ENCODE measurements at regions not wholly inside any gene's neighbourhood (a gene's known extent, or its start where the extent isn't known, plus 50 kb on each side); places are given as distances from the start of the nearest gene placed in this dataset.
"Not testable (repeated sequence)": the region's sequence is repeated elsewhere in the genome, so short reads cannot be mapped to it uniquely, and the experiment has no call there.

- H3K9ac ChIP-seq (ENCODE audit: low read length); H4K91ac ChIP-seq (ENCODE audit: low read depth, low read length); H3K79me1 ChIP-seq (ENCODE audit: low read length); H2BK5ac ChIP-seq (ENCODE audit: low read depth, low read length, poor library complexity); H3K4me3 ChIP-seq (ENCODE audit: low read depth, low read length); H4K12ac ChIP-seq (ENCODE audit: low read depth, low read length); H3K9me3 ChIP-seq (ENCODE audit: insufficient read depth, low read depth, low read length); H2BK12ac ChIP-seq (ENCODE audit: low read length); H3K36me3 ChIP-seq (ENCODE audit: control insufficient read depth in 1 of 2, insufficient read depth in 2 of 2, low read length in 2 of 2); H3K27me3 ChIP-seq (ENCODE audit: insufficient read depth, low read length); H2AFZ ChIP-seq (ENCODE audit: insufficient read depth, low read length, poor library complexity); H3K4me2 ChIP-seq (ENCODE audit: low read length); H2AK5ac ChIP-seq (ENCODE audit: low read length); H3K4me1 ChIP-seq (ENCODE audit: control insufficient read depth in 1 of 2, insufficient read depth in 2 of 2, low read length in 2 of 2); H3K14ac ChIP-seq (ENCODE audit: low read length); H3K79me2 ChIP-seq (ENCODE audit: control insufficient read depth, insufficient read depth, low read length, poor library complexity); H3K27ac ChIP-seq (ENCODE audit: low read depth, low read length); H3K4ac ChIP-seq (ENCODE audit: low read depth, low read length); H3K18ac ChIP-seq (ENCODE audit: low read length); H2BK120ac ChIP-seq (ENCODE audit: insufficient read depth, low read length, poor library complexity); DNase-seq; H4K8ac ChIP-seq (ENCODE audit: low read depth, low read length); H3K23ac ChIP-seq (ENCODE audit: low read length): not testable (repeated sequence)
- no CpG with 5 or more reads among the region's 14 CpGs for WGBS (ENCODE audit: extremely low coverage, insufficient coverage, insufficient read length)
These were observed 683.3 kb upstream of the MIR17HG start for GRCh38 chr13:90664200-90664599.

- no peak overlapping the region for H4K8ac ChIP-seq (ENCODE audit: low read depth, low read length)
- H4K12ac ChIP-seq (ENCODE audit: low read depth, low read length), result no peak overlapping the region
- H3K79me2 ChIP-seq (ENCODE audit: control insufficient read depth, insufficient read depth, low read length, poor library complexity), result no peaks in the 10 kb centered on the region
- H2AK5ac ChIP-seq (ENCODE audit: low read length), result no peak overlapping the region
- H3K14ac ChIP-seq (ENCODE audit: low read length), result no peak overlapping the region
- H3K4me1 ChIP-seq (ENCODE audit: control insufficient read depth in 1 of 2, insufficient read depth in 2 of 2, low read length in 2 of 2), result no peaks in the 10 kb centered on the region
- H3K9me3 ChIP-seq (ENCODE audit: insufficient read depth, low read depth, low read length), result no peaks in the 10 kb centered on the region
- H3K27ac ChIP-seq (ENCODE audit: low read depth, low read length), result no peak overlapping the region
- H3K9ac ChIP-seq (ENCODE audit: low read length), result no peak overlapping the region
- no peaks in the 10 kb centered on the region for H3K79me1 ChIP-seq (ENCODE audit: low read length)
- H4K91ac ChIP-seq (ENCODE audit: low read depth, low read length), result no peak overlapping the region
- H2BK120ac ChIP-seq (ENCODE audit: insufficient read depth, low read length, poor library complexity), result no peak overlapping the region
- no CpG with 5 or more reads among the region's 1 CpG for WGBS (ENCODE audit: extremely low coverage, insufficient coverage, insufficient read length)
- no peak overlapping the region for H2AFZ ChIP-seq (ENCODE audit: insufficient read depth, low read length, poor library complexity)
- no peak overlapping the region for H3K23ac ChIP-seq (ENCODE audit: low read length)
- H2BK5ac ChIP-seq (ENCODE audit: low read depth, low read length, poor library complexity), result no peak overlapping the region
- no peak overlapping the region for H3K4ac ChIP-seq (ENCODE audit: low read depth, low read length)
- no peak overlapping the region for H3K18ac ChIP-seq (ENCODE audit: low read length)
- H3K27me3 ChIP-seq (ENCODE audit: insufficient read depth, low read length), result no peaks in the 10 kb centered on the region
- H2BK12ac ChIP-seq (ENCODE audit: low read length), result no peak overlapping the region
- H3K4me2 ChIP-seq (ENCODE audit: low read length), result no peak overlapping the region
- DNase-seq, result no peak
- H3K36me3 ChIP-seq (ENCODE audit: control insufficient read depth in 1 of 2, insufficient read depth in 2 of 2, low read length in 2 of 2), result no peaks in the 10 kb centered on the region
- no peak overlapping the region for H3K4me3 ChIP-seq (ENCODE audit: low read depth, low read length)
These were observed 673.7 kb upstream of the MIR17HG start for GRCh38 chr13:90673746-90674145.

- no peaks in the 10 kb centered on the region for H3K79me2 ChIP-seq (ENCODE audit: control insufficient read depth, insufficient read depth, low read length, poor library complexity)
- DNase-seq, result no peak
- H3K14ac ChIP-seq (ENCODE audit: low read length), result no peak overlapping the region
These were observed 672.4 kb upstream of the MIR17HG start for GRCh38 chr13:90675129-90675528.

GRCh38 chr13:90680826-90681225 lies 666.7 kb upstream of the MIR17HG start:
- Histone ChIP-seq H3K9ac (ENCODE audit: low read length) (no peak overlapping the region), H3K4ac (ENCODE audit: low read depth, low read length) (no peak overlapping the region), H4K8ac (ENCODE audit: low read depth, low read length) (no peak overlapping the region), H3K4me1 (ENCODE audit: control insufficient read depth in 1 of 2, insufficient read depth in 2 of 2, low read length in 2 of 2) (no peaks in the 10 kb centered on the region), H4K91ac (ENCODE audit: low read depth, low read length) (no peak overlapping the region), H3K18ac (ENCODE audit: low read length) (no peak overlapping the region), H3K79me1 (ENCODE audit: low read length) (no peaks in the 10 kb centered on the region), H2BK12ac (ENCODE audit: low read length) (no peak overlapping the region), H2BK120ac (ENCODE audit: insufficient read depth, low read length, poor library complexity) (no peak overlapping the region), H2AK5ac (ENCODE audit: low read length) (no peak overlapping the region), H4K12ac (ENCODE audit: low read depth, low read length) (no peak overlapping the region), H2AFZ (ENCODE audit: insufficient read depth, low read length, poor library complexity) (no peak overlapping the region), H3K14ac (ENCODE audit: low read length) (no peak overlapping the region), H3K27ac (ENCODE audit: low read depth, low read length) (no peak overlapping the region), H3K36me3 (ENCODE audit: control insufficient read depth in 1 of 2, insufficient read depth in 2 of 2, low read length in 2 of 2) (no peaks in the 10 kb centered on the region), H3K4me3 (ENCODE audit: low read depth, low read length) (no peak overlapping the region), H3K9me3 (ENCODE audit: insufficient read depth, low read depth, low read length) (no peaks in the 10 kb centered on the region), H2BK5ac (ENCODE audit: low read depth, low read length, poor library complexity) (no peak overlapping the region), H3K79me2 (ENCODE audit: control insufficient read depth, insufficient read depth, low read length, poor library complexity) (no peaks in the 10 kb centered on the region), H3K27me3 (ENCODE audit: insufficient read depth, low read length) (no peaks in the 10 kb centered on the region), H3K23ac (ENCODE audit: low read length) (no peak overlapping the region), H3K4me2 (ENCODE audit: low read length) (no peak overlapping the region)
- WGBS (ENCODE audit: extremely low coverage, insufficient coverage, insufficient read length), result no CpG with 5 or more reads among the region's 3 CpGs
- DNase-seq, result no peak

More at GRCh38 chr13:90675129-90675528, 672.4 kb upstream of the MIR17HG start:
- H4K8ac ChIP-seq (ENCODE audit: low read depth, low read length), result no peak overlapping the region
- H3K4ac ChIP-seq (ENCODE audit: low read depth, low read length), result no peak overlapping the region
- no peak overlapping the region for H3K23ac ChIP-seq (ENCODE audit: low read length)
- no peak overlapping the region for H3K4me2 ChIP-seq (ENCODE audit: low read length)
- no peak overlapping the region for H3K9ac ChIP-seq (ENCODE audit: low read length)
- no peak overlapping the region for H2BK12ac ChIP-seq (ENCODE audit: low read length)
- no peak overlapping the region for H2AK5ac ChIP-seq (ENCODE audit: low read length)
- H2BK120ac ChIP-seq (ENCODE audit: insufficient read depth, low read length, poor library complexity), result no peak overlapping the region
- H3K36me3 ChIP-seq (ENCODE audit: control insufficient read depth in 1 of 2, insufficient read depth in 2 of 2, low read length in 2 of 2), result no peaks in the 10 kb centered on the region
- no peak overlapping the region for H2BK5ac ChIP-seq (ENCODE audit: low read depth, low read length, poor library complexity)
- H4K91ac ChIP-seq (ENCODE audit: low read depth, low read length), result no peak overlapping the region
- no CpG with 5 or more reads among the region's 2 CpGs for WGBS (ENCODE audit: extremely low coverage, insufficient coverage, insufficient read length)
- H2AFZ ChIP-seq (ENCODE audit: insufficient read depth, low read length, poor library complexity), result no peak overlapping the region
- H3K79me1 ChIP-seq (ENCODE audit: low read length), result no peaks in the 10 kb centered on the region
- H3K4me1 ChIP-seq (ENCODE audit: control insufficient read depth in 1 of 2, insufficient read depth in 2 of 2, low read length in 2 of 2), result no peaks in the 10 kb centered on the region
- no peaks in the 10 kb centered on the region for H3K27me3 ChIP-seq (ENCODE audit: insufficient read depth, low read length)
- H3K4me3 ChIP-seq (ENCODE audit: low read depth, low read length), result no peak overlapping the region
- H3K18ac ChIP-seq (ENCODE audit: low read length), result no peak overlapping the region
- no peaks in the 10 kb centered on the region for H3K9me3 ChIP-seq (ENCODE audit: insufficient read depth, low read depth, low read length)
- H3K27ac ChIP-seq (ENCODE audit: low read depth, low read length), result no peak overlapping the region
- H4K12ac ChIP-seq (ENCODE audit: low read depth, low read length), result no peak overlapping the region

All from trophoblast cell (in vitro differentiated cells and primary cell).